Right lobe of liver (tissue), 4 donors: ENCODE measurements at regions not wholly inside any gene's neighbourhood (a gene's known extent, or its start where the extent isn't known, plus 50 kb on each side); places are given as distances from the start of the nearest gene placed in this dataset.

Experiments used
- POLR2A ChIP-seq: fragments of 450-650 bp; IDR thresholded peaks from one replicate; pipeline ENCODE4 v1.6.1; 2017; ENCODE audit warnings: antibody characterized with exemption, mild to moderate bottlenecking
- TF ChIP-seq, protein P1 (sequence below), 4 donors: fragments of 200-600 bp in 3 of 4; fragments of 450-650 bp in 1 of 4; IDR thresholded peaks; one replicate each; pipeline versions ENCODE4 v1.5.1 to v1.8.0; 2016 to 2022; ENCODE audit warnings: antibody characterized with exemption in 4 of 4, mild to moderate bottlenecking in 2 of 4
- donor health status: DM: no; HTN: no; CAD: no.
- donor health status: DM: no; HTN: no; CAD: no.
- donor health status: DM: no; HTN: yes; CAD: no.

DNA sequence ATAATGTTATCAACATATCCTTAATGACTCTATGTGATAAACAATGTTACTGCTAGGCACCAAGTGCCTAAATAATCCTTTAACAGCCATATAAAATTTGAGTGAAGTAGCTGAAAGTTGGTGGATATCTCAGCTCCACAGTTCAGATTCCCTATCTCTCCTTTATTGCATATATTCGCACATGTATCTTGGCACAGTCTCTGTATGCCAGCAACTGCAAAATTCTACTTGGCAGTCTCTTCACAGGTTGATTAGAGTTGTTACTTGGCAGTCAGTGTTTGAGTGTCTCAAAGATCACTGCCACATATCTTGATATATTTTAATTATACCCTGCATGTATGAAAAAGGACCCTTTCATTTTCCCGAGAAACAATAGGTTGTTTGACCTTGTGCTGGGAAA, 879.3 kb downstream of the OLFM4 start:
- TF ChIP-seq, protein P1, sequence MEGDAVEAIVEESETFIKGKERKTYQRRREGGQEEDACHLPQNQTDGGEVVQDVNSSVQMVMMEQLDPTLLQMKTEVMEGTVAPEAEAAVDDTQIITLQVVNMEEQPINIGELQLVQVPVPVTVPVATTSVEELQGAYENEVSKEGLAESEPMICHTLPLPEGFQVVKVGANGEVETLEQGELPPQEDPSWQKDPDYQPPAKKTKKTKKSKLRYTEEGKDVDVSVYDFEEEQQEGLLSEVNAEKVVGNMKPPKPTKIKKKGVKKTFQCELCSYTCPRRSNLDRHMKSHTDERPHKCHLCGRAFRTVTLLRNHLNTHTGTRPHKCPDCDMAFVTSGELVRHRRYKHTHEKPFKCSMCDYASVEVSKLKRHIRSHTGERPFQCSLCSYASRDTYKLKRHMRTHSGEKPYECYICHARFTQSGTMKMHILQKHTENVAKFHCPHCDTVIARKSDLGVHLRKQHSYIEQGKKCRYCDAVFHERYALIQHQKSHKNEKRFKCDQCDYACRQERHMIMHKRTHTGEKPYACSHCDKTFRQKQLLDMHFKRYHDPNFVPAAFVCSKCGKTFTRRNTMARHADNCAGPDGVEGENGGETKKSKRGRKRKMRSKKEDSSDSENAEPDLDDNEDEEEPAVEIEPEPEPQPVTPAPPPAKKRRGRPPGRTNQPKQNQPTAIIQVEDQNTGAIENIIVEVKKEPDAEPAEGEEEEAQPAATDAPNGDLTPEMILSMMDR (IDR thresholded peaks at IDR 0.05): no peak
- no peak for TF ChIP-seq POLR2A
